GM12878 (cell line): ENCODE measurements at regions not wholly inside any gene's neighbourhood (a gene's known extent, or its start where the extent isn't known, plus 50 kb on each side); places are given as distances from the start of the nearest gene placed in this dataset.

ENCODE experiments used
- ATAC-seq: fragments of 200-7000 bp; cut with Tn5 transposase; 3 replicates; pipeline ENCODE4 v1.9.1; 2020; ENCODE audit warnings: mild to moderate bottlenecking, moderate library complexity
- BruUV-seq: library from RNA; stranded (reverse); fragments of 400-500 nt; replicated peaks from 2 replicates; lab custom pipeline; 2021; lab: Mats Ljungman, UMichigan
- CTCF ChIA-PET: fragments of 300-600 bp; sonication (Branson Sonifier 250); formaldehyde crosslinking; extraction: SDS; loops from one replicate; lab custom pipeline; 2021; ENCODE audit warnings: inconsistent platforms; lab: Yijun Ruan, JAX
- POLR2A ChIA-PET: fragments of 350-600 bp; formaldehyde crosslinking; extraction: SDS; loops from one replicate; lab custom pipeline; 2021; ENCODE audit warnings: inconsistent platforms; lab: Charles Lee
- RAD21 ChIA-PET: fragments of 300-600 bp; sonication (Branson Sonifier 250); formaldehyde crosslinking; loops from one replicate; lab custom pipeline; 2023; ENCODE audit warnings: antibody characterized with exemption; ENCODE audit not compliant: unreplicated experiment; lab: Charles Lee
- SMC1A ChIA-PET: fragments of 300-600 bp; sonication (Branson Sonifier 250); formaldehyde crosslinking; loops from one replicate; lab custom pipeline; 2023; ENCODE audit not compliant: unreplicated experiment, uncharacterized antibody; lab: Charles Lee
- DNase-seq: peaks from one replicate; pipeline ENCODE4 v3.0.0-alpha.2; 2011; ENCODE audit warnings: low read depth, low spot score
- FAIRE-seq: peaks from 3 replicates; lab custom pipeline; 2011; peaks lifted over from hg19 to GRCh38; lab: Jason Lieb, UNC
- H2AFZ ChIP-seq: 2 replicates; pipeline ENCODE4 v1.6.0; 2011; ENCODE audit warnings: low read depth, low read length, control low read depth; ENCODE audit not compliant: control insufficient read depth
- H3K27ac ChIP-seq: 2 replicates; pipeline ENCODE4 v1.5.1; 2011; ENCODE audit warnings: control low read depth; ENCODE audit not compliant: control insufficient read depth, insufficient read depth
- H3K27me3 ChIP-seq, 2 experiments: replicated peaks in 1 of 2; 2 replicates each; pipeline versions ENCODE4 v1.6.0 to v1.6.1; 2011; ENCODE audit warnings: low read length in 1 of 2; ENCODE audit not compliant: control insufficient read depth in 2 of 2, insufficient read depth in 2 of 2
- H3K36me3 ChIP-seq, 2 experiments: 2 replicates each; pipeline ENCODE4 v1.5.1; 2011; ENCODE audit warnings: low read length in 1 of 2; ENCODE audit not compliant: control insufficient read depth in 2 of 2, insufficient read depth in 2 of 2
- H3K4me1 ChIP-seq: 2 replicates; pipeline ENCODE4 v1.6.1; 2011; ENCODE audit warnings: mild to moderate bottlenecking, low read length, moderate library complexity, mixed read lengths; ENCODE audit not compliant: control insufficient read depth, insufficient read depth
- H3K4me2 ChIP-seq: 2 replicates; pipeline ENCODE4 v1.6.0; 2011; ENCODE audit warnings: control low read depth; ENCODE audit not compliant: control insufficient read depth, insufficient read depth
- H3K4me3 ChIP-seq: fragments of 200-600 bp; sonication (generic); 2 replicates; pipeline ENCODE4 v1.5.1; 2016
- H3K79me2 ChIP-seq: 2 replicates; pipeline ENCODE4 v1.6.0; 2011; ENCODE audit warnings: low read length; ENCODE audit not compliant: control insufficient read depth, insufficient read depth
- H3K9ac ChIP-seq: 2 replicates; pipeline ENCODE4 v1.8.0; 2011; ENCODE audit warnings: low read length, control low read depth, mixed read lengths; ENCODE audit not compliant: control insufficient read depth, insufficient read depth
- H3K9me3 ChIP-seq: replicated peaks from 3 replicates; pipeline ENCODE4 v1.5.1; 2011; ENCODE audit warnings: mild to moderate bottlenecking, low read length; ENCODE audit not compliant: control insufficient read depth, insufficient read depth
- H4K20me1 ChIP-seq: 2 replicates; pipeline ENCODE4 v1.6.0; 2011; ENCODE audit not compliant: control insufficient read depth, insufficient read depth
- CBX5 ChIP-seq: sonication (generic); IDR thresholded peaks from 2 replicates; pipeline ENCODE4 v1.6.1; 2016; ENCODE audit warnings: low read depth, moderate library complexity, mild to moderate bottlenecking, inconsistent platforms
- IKZF2 ChIP-seq, 2 experiments: fragments of 450-650 bp; IDR thresholded peaks; 2 replicates each; pipeline ENCODE4 v1.6.1; 2017; ENCODE audit warnings: mild to moderate bottlenecking in 2 of 2, moderate library complexity in 2 of 2
- KAT2A ChIP-seq: conservative IDR thresholded peaks from 2 replicates; pipeline ENCODE4 v1.6.1; 2011; ENCODE audit warnings: low read depth, low read length; ENCODE audit not compliant: control insufficient read depth
- RBBP5 ChIP-seq: fragments of 200-600 bp; sonication (generic); conservative IDR thresholded peaks from 2 replicates; pipeline ENCODE4 v1.6.1; 2016
- REST ChIP-seq: IDR thresholded peaks from 2 replicates; pipeline ENCODE4 v1.6.1; 2012; ENCODE audit warnings: mild to moderate bottlenecking, low read depth, low read length
- TAF1 ChIP-seq: IDR thresholded peaks from 2 replicates; pipeline ENCODE4 v1.6.1; 2011; ENCODE audit warnings: mild to moderate bottlenecking, low read depth, low read length, borderline replicate concordance
- WGBS: methylation state at CpG from one replicate; pipeline ENCODE4 v1.1.6; 2016; ENCODE audit warnings: low lambda C conversion rate; ENCODE audit not compliant: insufficient replicate concordance, insufficient coverage; ENCODE audit errors: missing lambda C conversion rate; 5-methylcytosine and 5-hydroxymethylcytosine counted together
- in situ Hi-C: fragments of 300-500 bp; cut with MboI; formaldehyde crosslinking; loops from 9 replicates; pipeline ENCODE4 v1.14.3; 2018; ENCODE audit warnings: mixed read lengths
- intact Hi-C: fragments of 100-400 bp; cut with micrococcal nuclease; formaldehyde crosslinking; loops from one replicate; pipeline ENCODE4 v1.14.2; 2022; ENCODE audit not compliant: unreplicated experiment

GRCh38 chr1:13983393-13983792 lies 283.4 kb downstream of the PRDM2 start (continued):
- TF ChIP-seq REST, result no peak

GRCh38 chr1:13990939-13991338 lies 291.0 kb downstream of the PRDM2 start:
- H3K79me2 ChIP-seq, result no peaks in the 10 kb centered on the region
- 12% methylated on average over 5 of the region's 5 CpGs for WGBS
- POLR2A ChIA-PET, result no interaction called here
- no peaks in the 10 kb centered on the region for H3K9me3 ChIP-seq
- H3K4me2 ChIP-seq, result no peak overlapping the region
- in situ Hi-C loops (no loop called here), intact Hi-C loops (no loop called here)
- no peak overlapping the region for H2AFZ ChIP-seq
- no peak for TF ChIP-seq IKZF2 (IDR thresholded peaks at IDR 0.05)
- no peak for TF ChIP-seq CBX5
- TF ChIP-seq TAF1, result no peak
- no peak for TF ChIP-seq RBBP5
- TF ChIP-seq KAT2A, result no peak
- no peaks in the 10 kb centered on the region for H4K20me1 ChIP-seq
- H3K4me1 ChIP-seq, result no peaks in the 10 kb centered on the region
- RAD21 ChIA-PET, result no interaction called here
- ATAC-seq, result no peak
- H3K9ac ChIP-seq, result no peak overlapping the region
- no TSS peak for BruUV-seq
- no peak for FAIRE-seq
- CTCF ChIA-PET, result no interaction called here
- no peaks in the 10 kb centered on the region for H3K36me3 ChIP-seq
- no peaks in the 10 kb centered on the region for H3K27me3 ChIP-seq
- DNase-seq, result no peak
- SMC1A ChIA-PET, result no interaction called here
- H3K27ac ChIP-seq, result no peak overlapping the region
- no peak overlapping the region for H3K4me3 ChIP-seq
